GM21576 (cell line): ENCODE measurements at regions not wholly inside any gene's neighbourhood (a gene's known extent, or its start where the extent isn't known, plus 50 kb on each side); places are given as distances from the start of the nearest gene placed in this dataset.

Experiments
- ATAC-seq: cut with Tn5 transposase; IDR thresholded peaks from one replicate; pipeline ENCODE4 v1.9.1; 2021; ENCODE audit warnings: mild to moderate bottlenecking, moderate library complexity; ENCODE audit not compliant: unreplicated experiment

GRCh38 chr11:130786586-130786985 lies 129.7 kb downstream of the SNX19 start:
- ATAC-seq, result no peak

GRCh38 chr11:130787092-130787616 lies 129.1 kb downstream of the SNX19 start:
- ATAC-seq, result no peak

- ATAC-seq, result no peak
These were observed 128.2 kb downstream of the SNX19 start for GRCh38 chr11:130787973-130788570.

- ATAC-seq, result no peak
These were observed 127.1 kb downstream of the SNX19 start for GRCh38 chr11:130789056-130789640.

- ATAC-seq, result no peak
These were observed 125.6 kb downstream of the SNX19 start for GRCh38 chr11:130790689-130791088.

GRCh38 chr11:130792772-130793171 lies 123.5 kb downstream of the SNX19 start:
- no peak for ATAC-seq

GRCh38 chr11:130796828-130797227 lies 119.5 kb downstream of the SNX19 start:
- no peak for ATAC-seq

- no peak for ATAC-seq
These were observed 118.0 kb downstream of the SNX19 start for GRCh38 chr11:130798280-130798679.

- ATAC-seq, result no peak
These were observed 117.5 kb downstream of the SNX19 start for GRCh38 chr11:130798801-130799200.

GRCh38 chr11:130801333-130802122 lies 114.8 kb downstream of the SNX19 start:
- no peak for ATAC-seq

GRCh38 chr11:130802567-130802966 lies 113.7 kb downstream of the SNX19 start:
- ATAC-seq, result no peak

GRCh38 chr11:130804306-130805076 lies 111.8 kb downstream of the SNX19 start:
- no peak for ATAC-seq

- ATAC-seq, result no peak
These were observed 109.5 kb downstream of the SNX19 start for GRCh38 chr11:130806746-130807145.

- ATAC-seq, result no peak
These were observed 107.7 kb downstream of the SNX19 start for GRCh38 chr11:130808541-130808940.

- no peak for ATAC-seq
These were observed 103.1 kb downstream of the SNX19 start for GRCh38 chr11:130813196-130813595.

- no peak for ATAC-seq
These were observed 102.6 kb downstream of the SNX19 start for GRCh38 chr11:130813638-130814037.

GRCh38 chr11:130814440-130815096 lies 101.7 kb downstream of the SNX19 start:
- no peak for ATAC-seq

- no peak for ATAC-seq
These were observed 101.0 kb downstream of the SNX19 start for GRCh38 chr11:130815097-130815802.

GRCh38 chr11:130815956-130816355 lies 100.3 kb downstream of the SNX19 start:
- no peak for ATAC-seq
